ENCODE measurements at regions not wholly inside any gene's neighbourhood (a gene's known extent, or its start where the extent isn't known, plus 50 kb on each side); places are given as distances from the start of the nearest gene placed in this dataset.

DNA sequence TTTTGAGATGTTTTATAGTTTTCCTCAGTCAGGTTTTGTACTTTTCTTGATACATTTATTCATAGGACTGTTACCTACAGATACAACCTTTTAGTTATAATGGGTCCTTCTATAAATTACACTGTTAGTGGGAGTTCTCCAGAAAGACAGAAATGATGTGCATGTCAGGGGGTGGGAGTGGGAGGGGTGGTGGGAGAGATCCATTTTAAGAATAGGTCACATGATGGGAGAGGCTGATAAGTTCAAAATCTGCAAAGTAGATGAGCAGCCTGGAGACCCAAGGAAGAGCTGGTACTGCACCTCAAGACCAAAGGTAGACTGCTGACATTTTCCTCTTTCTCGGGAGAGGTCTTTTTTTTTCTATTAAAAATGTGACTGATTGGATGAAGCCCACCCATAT is 408.0 kb upstream of the GJE1 start:
- ATAC-seq = no peak
- intact Hi-C loops (cut with DNase I; ENCODE audit: low total_unique reads) (no loop called here), in situ Hi-C loops (cut with MboI; ENCODE audit: low sequenced_read_pairs in 4 of 4) (no loop called here)
- TF ChIP-seq, protein P1, sequence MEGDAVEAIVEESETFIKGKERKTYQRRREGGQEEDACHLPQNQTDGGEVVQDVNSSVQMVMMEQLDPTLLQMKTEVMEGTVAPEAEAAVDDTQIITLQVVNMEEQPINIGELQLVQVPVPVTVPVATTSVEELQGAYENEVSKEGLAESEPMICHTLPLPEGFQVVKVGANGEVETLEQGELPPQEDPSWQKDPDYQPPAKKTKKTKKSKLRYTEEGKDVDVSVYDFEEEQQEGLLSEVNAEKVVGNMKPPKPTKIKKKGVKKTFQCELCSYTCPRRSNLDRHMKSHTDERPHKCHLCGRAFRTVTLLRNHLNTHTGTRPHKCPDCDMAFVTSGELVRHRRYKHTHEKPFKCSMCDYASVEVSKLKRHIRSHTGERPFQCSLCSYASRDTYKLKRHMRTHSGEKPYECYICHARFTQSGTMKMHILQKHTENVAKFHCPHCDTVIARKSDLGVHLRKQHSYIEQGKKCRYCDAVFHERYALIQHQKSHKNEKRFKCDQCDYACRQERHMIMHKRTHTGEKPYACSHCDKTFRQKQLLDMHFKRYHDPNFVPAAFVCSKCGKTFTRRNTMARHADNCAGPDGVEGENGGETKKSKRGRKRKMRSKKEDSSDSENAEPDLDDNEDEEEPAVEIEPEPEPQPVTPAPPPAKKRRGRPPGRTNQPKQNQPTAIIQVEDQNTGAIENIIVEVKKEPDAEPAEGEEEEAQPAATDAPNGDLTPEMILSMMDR (IDR thresholded peaks at IDR 0.05 in 4 of 5, conservative IDR thresholded peaks at IDR 0.05 in 1 of 5) = no peak
- TF ChIP-seq POLR2A (IDR thresholded peaks at IDR 0.05) = no peak
- DNase-seq = no peak
- H3K27me3 ChIP-seq = no peaks in the 10 kb centered on the region
- H3K36me3 ChIP-seq = no peaks in the 10 kb centered on the region
- no peak overlapping the region for H3K4me3 ChIP-seq
- H3K4me1 ChIP-seq = no peaks in the 10 kb centered on the region
- H3K9me3 ChIP-seq = no peaks in the 10 kb centered on the region
- no peak overlapping the region for H3K27ac ChIP-seq

DNA sequence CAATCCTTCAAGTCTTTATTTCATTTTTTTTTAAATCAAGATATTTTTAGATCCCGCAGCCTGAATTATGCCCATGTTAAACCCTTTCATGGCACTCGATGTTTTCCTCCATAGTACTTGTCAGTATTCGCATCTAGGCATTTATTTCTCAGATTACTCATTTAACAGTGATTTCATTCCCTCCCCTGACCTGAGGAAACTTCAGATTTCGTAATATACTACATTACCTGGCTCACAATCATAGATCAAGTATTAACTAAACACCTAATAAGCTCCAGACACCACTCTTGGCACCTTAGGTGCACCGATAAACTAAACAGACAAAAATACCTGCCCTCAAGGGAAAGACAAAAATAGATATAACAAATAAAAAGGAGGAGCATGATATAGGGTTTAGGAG is 413.2 kb upstream of the GJE1 start:
- DNase-seq (no peak), ATAC-seq (no peak)
- Histone ChIP-seq H3K27ac (no peak overlapping the region), H3K4me1 (no peaks in the 10 kb centered on the region), H3K27me3 (no peaks in the 10 kb centered on the region), H3K4me3 (no peak overlapping the region), H3K36me3 (no peaks in the 10 kb centered on the region), H3K9me3 (no peaks in the 10 kb centered on the region)
- intact Hi-C loops (cut with DNase I; ENCODE audit: low total_unique reads) = no loop called here
- TF ChIP-seq POLR2A (IDR thresholded peaks at IDR 0.05) = no peak
- TF ChIP-seq, protein P1 (IDR thresholded peaks at IDR 0.05 in 4 of 5, conservative IDR thresholded peaks at IDR 0.05 in 1 of 5) = no peak
- in situ Hi-C loops (cut with MboI; ENCODE audit: low sequenced_read_pairs in 4 of 4) = no loop called here

DNA sequence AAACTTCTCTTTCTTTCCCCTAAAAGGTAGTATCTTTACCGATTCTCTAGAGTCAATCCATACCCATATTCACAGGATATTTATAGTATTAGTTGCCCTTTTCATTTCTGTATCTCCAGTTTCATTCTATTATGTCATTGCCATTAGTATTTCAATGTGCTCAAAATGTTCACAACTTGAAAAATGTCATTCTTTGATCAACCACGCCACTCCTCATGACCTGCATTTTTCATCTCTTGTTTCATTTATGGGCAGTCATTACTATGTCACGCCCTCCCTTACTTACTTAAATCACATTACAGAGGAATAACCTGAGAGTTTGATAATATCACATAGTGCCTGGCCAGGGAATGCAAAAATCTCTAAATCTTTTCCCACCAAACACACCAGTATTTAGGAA is 427.3 kb upstream of the GJE1 start:
- TF ChIP-seq POLR2A (IDR thresholded peaks at IDR 0.05) = no peak
- TF ChIP-seq, protein P1 (IDR thresholded peaks at IDR 0.05 in 4 of 5, conservative IDR thresholded peaks at IDR 0.05 in 1 of 5) = no peak
- intact Hi-C loops (cut with DNase I; ENCODE audit: low total_unique reads) (no loop called here), in situ Hi-C loops (cut with MboI; ENCODE audit: low sequenced_read_pairs in 4 of 4) (no loop called here)
- Histone ChIP-seq H3K27me3 (no peaks in the 10 kb centered on the region), H3K36me3 (no peaks in the 10 kb centered on the region), H3K4me3 (no peak overlapping the region), H3K4me1 (no peaks in the 10 kb centered on the region), H3K9me3 (no peaks in the 10 kb centered on the region), H3K27ac (no peak overlapping the region)
- ATAC-seq (no peak), DNase-seq (no peak)

DNA sequence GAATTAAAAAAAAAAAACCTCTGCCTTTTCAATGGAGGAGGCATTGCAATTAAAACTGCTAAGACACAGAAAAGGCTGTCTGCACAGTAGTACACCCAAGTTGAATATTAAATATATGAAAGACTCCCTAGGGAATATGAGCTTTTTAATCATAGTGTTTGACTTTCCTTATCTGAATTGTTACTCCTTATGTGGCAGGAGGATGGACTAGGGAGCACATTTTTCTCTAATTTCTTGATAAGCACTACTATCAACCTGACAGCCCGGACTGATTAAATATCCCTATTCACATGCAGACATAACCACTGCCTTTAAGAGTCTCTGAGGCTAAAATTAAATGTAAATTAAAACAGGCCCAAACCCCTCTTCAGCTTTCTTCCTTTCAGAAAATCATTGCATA is 428.6 kb upstream of the GJE1 start:
- no peak for ATAC-seq
- intact Hi-C loops (cut with DNase I; ENCODE audit: low total_unique reads) (no loop called here), in situ Hi-C loops (cut with MboI; ENCODE audit: low sequenced_read_pairs in 4 of 4) (no loop called here)
- Histone ChIP-seq H3K27ac (no peak overlapping the region), H3K27me3 (no peaks in the 10 kb centered on the region), H3K36me3 (no peaks in the 10 kb centered on the region), H3K9me3 (no peaks in the 10 kb centered on the region), H3K4me3 (no peak overlapping the region), H3K4me1 (no peaks in the 10 kb centered on the region)
- DNase-seq = no peak
- no peak for TF ChIP-seq POLR2A (IDR thresholded peaks at IDR 0.05)
- TF ChIP-seq, protein P1 (IDR thresholded peaks at IDR 0.05 in 4 of 5, conservative IDR thresholded peaks at IDR 0.05 in 1 of 5) = no peak

DNA sequence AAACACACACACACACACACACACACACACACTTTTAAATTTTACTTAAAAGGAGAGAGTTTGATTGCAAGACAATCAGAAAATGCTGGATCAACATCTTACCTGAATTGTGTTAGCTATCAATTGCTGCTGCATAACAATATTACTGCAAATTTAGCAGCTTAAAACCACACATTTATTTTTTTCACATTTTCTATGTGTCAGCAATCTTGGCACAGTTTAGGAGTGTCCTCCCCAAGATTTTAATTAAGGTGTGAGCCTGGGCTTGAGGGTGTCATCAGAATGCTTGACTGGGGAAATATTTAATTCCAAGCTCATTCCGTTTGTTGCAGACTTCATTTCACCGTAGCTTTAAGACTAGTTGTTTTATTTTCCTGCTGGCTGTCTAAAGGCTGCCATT is 431.0 kb upstream of the GJE1 start:
- Histone ChIP-seq H3K36me3 (no peaks in the 10 kb centered on the region), H3K27me3 (no peaks in the 10 kb centered on the region), H3K4me3 (no peak overlapping the region), H3K4me1 (no peaks in the 10 kb centered on the region), H3K27ac (no peak overlapping the region), H3K9me3 (no peaks in the 10 kb centered on the region)
- TF ChIP-seq, protein P1 (IDR thresholded peaks at IDR 0.05 in 4 of 5, conservative IDR thresholded peaks at IDR 0.05 in 1 of 5) = no peak
- TF ChIP-seq POLR2A (IDR thresholded peaks at IDR 0.05) = no peak
- in situ Hi-C loops (cut with MboI; ENCODE audit: low sequenced_read_pairs in 4 of 4) (no loop called here), intact Hi-C loops (cut with DNase I; ENCODE audit: low total_unique reads) (no loop called here)
- DNase-seq = no peak
- ATAC-seq = no peak
